Ishikawa (cell line): ENCODE measurements at regions not wholly inside any gene's neighbourhood (a gene's known extent, or its start where the extent isn't known, plus 50 kb on each side); places are given as distances from the start of the nearest gene placed in this dataset.

Experiments used
- CEBPB ChIP-seq: IDR thresholded peaks from 2 replicates; pipeline ENCODE4 v1.6.1; 2012
- CREB1 ChIP-seq: IDR thresholded peaks from 2 replicates; pipeline ENCODE4 v1.6.1; 2012; ENCODE audit warnings: low read depth
- EGR1 ChIP-seq: IDR thresholded peaks from 2 replicates; pipeline ENCODE4 v1.6.1; 2012
- EP300 ChIP-seq: IDR thresholded peaks from 2 replicates; pipeline ENCODE4 v1.6.1; 2012; ENCODE audit warnings: borderline replicate concordance
- FOXM1 ChIP-seq: IDR thresholded peaks from 2 replicates; pipeline ENCODE4 v1.6.1; 2012; ENCODE audit warnings: low read depth, borderline replicate concordance
- MAX ChIP-seq: IDR thresholded peaks from 2 replicates; pipeline ENCODE4 v1.6.1; 2012
- NFIC ChIP-seq: IDR thresholded peaks from 2 replicates; pipeline ENCODE4 v1.6.1; 2012
- RAD21 ChIP-seq: IDR thresholded peaks from 2 replicates; pipeline ENCODE4 v1.6.1; 2012; ENCODE audit warnings: low read depth
- REST ChIP-seq: IDR thresholded peaks from 2 replicates; pipeline ENCODE4 v1.6.1; 2012; ENCODE audit warnings: low read depth, mild to moderate bottlenecking
- TAF1 ChIP-seq: IDR thresholded peaks from 2 replicates; pipeline ENCODE4 v1.6.1; 2012; ENCODE audit warnings: low read depth, mild to moderate bottlenecking
- TCF12 ChIP-seq: IDR thresholded peaks from 2 replicates; pipeline ENCODE4 v1.6.1; 2012; ENCODE audit warnings: low read depth
- TEAD4 ChIP-seq: IDR thresholded peaks from 2 replicates; pipeline ENCODE4 v1.6.1; 2012
- USF1 ChIP-seq: IDR thresholded peaks from 2 replicates; pipeline ENCODE4 v1.6.1; 2012
- YY1 ChIP-seq: IDR thresholded peaks from 2 replicates; pipeline ENCODE4 v1.6.1; 2012; ENCODE audit warnings: low read depth
- ZBTB7A ChIP-seq: IDR thresholded peaks from 2 replicates; pipeline ENCODE4 v1.6.1; 2012; ENCODE audit warnings: low read depth

GRCh38 chr4:23298371-23298770 lies 591.5 kb downstream of the PPARGC1A start:
- TF ChIP-seq USF1: no peak
- TF ChIP-seq CREB1: no peak
- no peak for TF ChIP-seq NFIC
- TF ChIP-seq ZBTB7A: no peak
- no peak for TF ChIP-seq RAD21
- no peak for TF ChIP-seq YY1
- no peak for TF ChIP-seq TEAD4

- no peak for TF ChIP-seq ZBTB7A
- no peak for TF ChIP-seq YY1
These were observed 592.5 kb downstream of the PPARGC1A start for GRCh38 chr4:23297327-23297726.

GRCh38 chr4:23291139-23291538 lies 598.4 kb downstream of the GBA3 start:
- TF ChIP-seq MAX (no peak), USF1 (no peak), FOXM1 (no peak), ZBTB7A (no peak), EP300 (no peak), CREB1 (no peak), YY1 (no peak), TCF12 (no peak)

GRCh38 chr4:23290656-23291055 lies 597.9 kb downstream of the GBA3 start:
- no peak for TF ChIP-seq CEBPB

- TF ChIP-seq TCF12 (no peak), YY1 (no peak), REST (no peak), CREB1 (no peak), FOXM1 (no peak), USF1 (no peak), CEBPB (no peak), EGR1 (no peak), EP300 (no peak), TEAD4 (no peak), RAD21 (no peak), NFIC (no peak), TAF1 (no peak), MAX (no peak), ZBTB7A (no peak)
These were observed 586.7 kb downstream of the GBA3 start for GRCh38 chr4:23279377-23279986.

- TF ChIP-seq CEBPB: peak; percentile 56
- TF ChIP-seq TAF1: no peak
These were observed 586.1 kb downstream of the GBA3 start for GRCh38 chr4:23278845-23279244.

GRCh38 chr4:23276076-23276475 lies 583.3 kb downstream of the GBA3 start:
- TF ChIP-seq MAX (no peak), REST (no peak), TAF1 (no peak), NFIC (no peak), ZBTB7A (no peak), USF1 (no peak), CREB1 (no peak), RAD21 (no peak), EGR1 (no peak), YY1 (no peak), TEAD4 (no peak), CEBPB (no peak), TCF12 (no peak), EP300 (no peak), FOXM1 (no peak)
